NCI-H2029 treated with DMSO at 0.1 percent for 48 hours (cell line): ENCODE measurements at regions not wholly inside any gene's neighbourhood (a gene's known extent, or its start where the extent isn't known, plus 50 kb on each side); places are given as distances from the start of the nearest gene placed in this dataset.

Experiments used
- DNase-seq: peaks from one replicate; lab custom pipeline; 2025; lab: John Stamatoyannopoulos, UW

DNA sequence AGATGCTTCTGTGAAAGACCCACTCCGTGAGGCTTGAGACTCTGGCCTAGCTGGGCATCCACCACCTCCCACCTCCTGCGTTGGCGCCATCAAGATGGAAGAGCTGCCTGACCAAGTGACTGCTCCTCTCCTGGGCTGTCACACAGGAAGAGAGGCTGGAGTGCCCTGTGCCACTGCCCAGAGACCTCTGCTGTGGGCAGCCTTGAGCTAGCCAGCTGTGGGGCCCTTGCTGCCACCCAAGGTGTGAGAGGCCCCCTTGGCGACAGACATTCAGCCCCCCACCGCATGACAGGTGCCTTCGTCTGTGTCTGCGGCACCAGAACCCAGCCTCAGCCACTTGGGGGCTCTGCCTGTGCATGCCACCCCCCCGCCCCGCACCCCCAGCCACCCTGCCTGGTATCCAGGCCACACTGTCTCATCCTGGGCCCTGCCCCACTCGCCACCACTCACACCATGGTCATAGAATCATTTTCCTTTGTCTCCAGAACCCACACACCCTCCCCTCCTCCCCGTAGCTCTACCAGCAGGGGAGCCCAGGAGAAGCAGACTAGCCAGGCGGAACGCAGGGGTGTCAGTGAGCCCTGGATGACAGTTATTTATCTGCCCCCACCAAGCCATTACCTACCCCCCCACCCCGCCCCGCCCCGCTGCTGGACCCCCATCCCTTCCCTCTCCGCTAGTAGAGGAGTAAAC, 120.9 kb upstream of the LHX1 start:
- no peak for DNase-seq

DNA sequence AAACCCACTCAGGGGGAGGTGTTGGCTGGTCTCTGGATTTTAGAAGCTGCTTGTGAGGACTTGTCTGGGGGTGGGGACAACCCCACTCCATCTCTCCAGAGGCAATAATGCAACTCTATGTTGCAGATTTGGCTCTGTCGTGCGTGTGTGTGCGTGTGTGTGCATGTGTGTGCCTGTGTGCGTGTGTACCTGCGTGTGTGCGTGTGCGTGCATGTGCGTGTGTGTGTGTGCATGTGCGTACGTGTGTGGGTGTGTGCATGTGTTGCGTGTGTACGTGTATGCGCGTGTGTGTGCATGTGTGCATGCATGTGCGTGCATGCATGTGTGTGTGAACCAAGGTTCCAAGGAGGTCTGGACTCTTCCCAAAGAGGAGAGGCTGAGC, 120.4 kb upstream of the LHX1 start:
- DNase-seq: no peak

GRCh38 chr17:36817483-36818048, 119.7 kb upstream of the LHX1 start:
- no peak for DNase-seq

- DNase-seq: no peak
These were observed 119.0 kb upstream of the LHX1 start for GRCh38 chr17:36818134-36818825.

- no peak for DNase-seq
These were observed 113.2 kb upstream of the LHX1 start for GRCh38 chr17:36823850-36824677.

- DNase-seq: no peak
These were observed 112.6 kb upstream of the LHX1 start for GRCh38 chr17:36824678-36825101.

DNA sequence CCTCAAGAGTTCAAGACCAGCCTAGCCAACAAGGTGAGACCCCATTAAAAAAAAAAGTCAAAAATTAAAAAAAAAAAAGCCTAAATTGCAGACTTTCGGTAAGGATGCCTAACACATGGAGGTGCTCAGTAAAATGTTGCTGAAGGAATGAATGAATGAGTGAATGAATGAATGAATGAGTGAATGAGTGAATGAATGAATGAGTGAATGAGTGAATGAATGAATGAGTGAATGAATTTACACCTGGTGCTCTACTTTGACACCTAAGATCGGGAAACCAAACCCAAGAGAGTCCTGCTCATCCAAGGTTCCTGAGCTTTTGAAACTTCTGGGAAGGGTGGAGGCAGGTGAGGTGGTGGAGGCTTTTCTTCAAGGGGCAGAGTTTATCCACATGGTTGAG, 112.2 kb upstream of the LHX1 start:
- DNase-seq: no peak

DNA sequence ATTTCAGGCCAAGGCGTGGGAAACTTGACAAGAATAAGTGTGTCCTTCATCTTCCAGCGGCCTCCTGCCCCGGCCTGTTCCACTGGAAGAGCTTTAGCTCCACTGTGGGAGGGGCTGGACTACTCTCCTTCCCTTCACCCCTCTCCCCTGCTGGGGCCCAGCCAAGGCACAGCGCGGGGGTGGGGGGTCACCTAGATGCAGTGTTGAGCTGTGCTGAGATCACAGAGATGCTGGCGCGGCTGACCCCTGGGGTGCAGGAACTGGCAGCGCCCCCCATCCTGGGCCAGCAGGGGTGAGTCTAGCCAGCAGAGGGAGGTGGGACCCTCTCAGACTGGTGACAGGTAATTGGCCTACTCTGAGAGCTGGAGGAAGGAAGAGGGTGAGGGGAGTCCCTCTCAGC, 111.8 kb upstream of the LHX1 start:
- DNase-seq: no peak

GRCh38 chr17:36825951-36826350, 111.3 kb upstream of the LHX1 start:
- no peak for DNase-seq

- no peak for DNase-seq
These were observed 110.2 kb upstream of the LHX1 start for GRCh38 chr17:36827081-36827480.

GRCh38 chr17:36829676-36830075, 107.6 kb upstream of the LHX1 start:
- DNase-seq: no peak

GRCh38 chr17:36833279-36833678, 104.0 kb upstream of the LHX1 start:
- DNase-seq: no peak

- DNase-seq: no peak
These were observed 102.2 kb upstream of the LHX1 start for GRCh38 chr17:36835036-36835435.

GRCh38 chr17:36837195-36837938, 99.9 kb upstream of the LHX1 start:
- DNase-seq: no peak

DNA sequence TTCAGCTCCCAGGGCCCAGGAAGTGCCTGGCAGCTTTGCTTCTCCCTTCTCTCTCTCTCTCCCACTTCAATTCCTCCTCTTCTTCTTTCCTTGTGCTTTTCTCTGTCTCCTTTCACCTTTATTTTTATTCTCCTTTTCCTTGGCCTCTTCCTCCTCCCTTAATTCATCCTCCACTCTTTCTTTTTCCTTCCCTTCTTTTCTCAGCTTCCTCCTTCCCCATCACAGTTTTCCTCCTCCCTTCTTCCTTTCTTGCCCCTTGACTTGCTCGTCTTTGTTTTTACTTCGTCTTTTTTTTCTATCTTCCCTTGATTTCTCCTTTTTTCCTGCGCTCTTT, 99.4 kb upstream of the LHX1 start:
- no peak for DNase-seq

DNA sequence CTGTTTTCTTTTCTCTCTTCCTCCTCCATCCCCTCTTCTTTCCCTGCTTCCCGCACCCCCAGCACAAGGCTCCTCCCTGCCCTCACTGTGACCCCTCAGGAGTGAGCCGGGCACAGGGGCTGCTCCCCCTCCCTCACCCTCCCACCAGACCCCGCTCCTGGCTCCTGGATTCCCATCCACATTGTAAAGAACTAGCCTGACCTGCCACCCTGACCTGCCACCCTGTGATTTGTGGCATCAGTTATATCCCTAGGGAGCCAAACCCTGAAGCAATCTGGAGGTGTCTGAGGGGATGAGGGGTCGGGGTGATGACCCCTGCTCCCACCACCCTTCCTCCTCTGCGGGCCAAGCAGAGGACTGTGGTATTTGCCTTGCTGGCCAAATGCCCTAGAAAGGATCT, 98.0 kb upstream of the LHX1 start:
- DNase-seq: no peak

DNA sequence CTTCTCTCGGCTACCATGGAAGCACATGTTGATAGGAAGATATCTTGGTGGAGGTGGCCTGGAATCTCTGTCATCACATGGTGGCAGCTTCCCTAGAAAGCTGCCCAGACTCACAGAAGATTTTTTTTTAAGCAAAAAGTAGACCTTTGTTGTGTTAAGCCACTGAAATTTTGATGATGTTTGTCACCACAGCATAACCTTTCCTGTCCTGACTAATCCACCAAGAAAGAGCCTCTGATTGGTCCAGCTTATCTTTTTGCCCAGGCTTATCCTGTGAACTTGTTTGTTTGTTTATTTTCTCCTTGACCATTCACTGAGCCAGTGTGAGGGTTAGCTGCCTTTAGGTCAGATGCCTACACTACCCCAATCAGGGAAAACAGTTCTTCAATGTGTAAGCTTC, 96.5 kb upstream of the LHX1 start:
- DNase-seq: no peak

GRCh38 chr17:36842231-36842819, 95.0 kb upstream of the LHX1 start:
- DNase-seq: no peak

DNA sequence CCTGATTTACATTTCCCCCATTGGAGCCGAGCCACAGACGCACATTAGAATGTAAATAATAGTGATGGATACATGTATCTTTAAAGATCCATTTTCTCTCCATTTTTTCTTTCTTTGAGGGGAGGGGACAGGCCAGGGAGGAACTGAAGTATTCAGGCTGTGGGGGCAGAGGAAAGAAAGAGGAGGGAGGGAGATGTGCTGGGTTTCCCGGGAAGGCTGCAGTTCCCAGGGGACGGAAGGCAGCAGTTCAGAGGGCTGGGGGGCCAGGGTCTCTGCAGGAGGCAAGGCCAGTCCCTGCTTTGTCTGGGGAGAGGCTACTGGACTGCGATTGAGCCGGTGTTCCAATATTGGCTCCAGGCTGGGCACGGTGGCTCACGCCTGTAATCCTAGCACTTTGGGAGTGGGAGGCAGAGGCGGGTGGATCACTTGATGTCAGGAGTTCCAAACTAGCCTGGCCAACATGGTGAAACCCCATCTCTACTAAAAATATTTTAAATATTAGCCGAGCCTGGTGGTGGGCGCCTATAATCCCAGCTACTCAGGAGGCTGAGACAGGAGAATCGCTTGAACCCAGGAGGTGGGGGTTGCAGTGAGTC, 94.2 kb upstream of the LHX1 start:
- DNase-seq: no peak

DNA sequence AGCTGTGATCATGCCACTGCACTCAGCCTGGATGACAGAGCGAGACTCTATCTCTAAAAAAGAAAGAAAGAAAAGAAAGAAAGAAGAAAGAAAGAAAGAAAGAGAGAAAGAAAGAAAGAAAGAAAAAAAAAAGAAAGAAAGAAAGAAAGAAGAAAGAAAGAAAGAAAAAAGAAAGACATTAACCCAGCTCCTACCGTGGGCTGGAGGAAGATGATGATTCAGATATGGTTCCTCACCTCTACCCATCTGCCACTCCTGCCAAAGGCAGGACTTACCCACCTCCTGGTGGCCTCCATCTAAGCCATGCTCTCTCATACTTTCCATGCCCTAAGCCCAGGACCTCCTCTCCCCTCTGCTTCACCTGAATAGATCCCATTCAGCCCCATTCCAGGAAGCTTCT, 93.3 kb upstream of the LHX1 start:
- no peak for DNase-seq

DNA sequence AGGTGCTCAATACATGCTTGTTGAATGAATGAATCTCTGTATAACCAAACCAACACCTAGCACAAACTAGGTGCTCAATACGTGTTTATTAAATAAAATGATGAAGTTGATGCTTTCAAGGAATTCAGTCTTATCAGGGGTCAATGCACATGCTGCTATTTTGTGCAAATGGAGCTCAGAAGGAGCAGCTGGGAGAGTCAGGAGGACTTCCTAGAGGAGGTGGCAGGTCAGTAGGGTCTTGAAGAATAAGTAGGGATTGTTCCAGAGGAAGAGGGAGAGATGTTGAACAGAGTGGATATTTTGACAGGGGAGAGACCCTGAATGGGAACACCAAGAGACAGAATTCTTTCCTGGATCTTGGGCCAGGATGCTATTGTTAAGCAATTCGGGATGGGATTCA, 92.7 kb upstream of the LHX1 start:
- DNase-seq: no peak
